MM.1S (cell line): ENCODE measurements at regions not wholly inside any gene's neighbourhood (a gene's known extent, or its start where the extent isn't known, plus 50 kb on each side); places are given as distances from the start of the nearest gene placed in this dataset.
A peak's percentile ranks its signal among the peaks of the same experiment; 100 is the strongest.

ENCODE experiments used
- DNase-seq: peaks from one replicate; pipeline ENCODE4 v3.0.0-alpha.2; 2015
- H2AFZ ChIP-seq: fragments of 300-600 bp; sonication (generic); 2 replicates; pipeline ENCODE4 v1.6.0; 2016; ENCODE audit warnings: antibody characterized with exemption, low read length
- H3F3A ChIP-seq: fragments of 300-600 bp; sonication (generic); 2 replicates; pipeline ENCODE4 v1.6.1; 2016; ENCODE audit warnings: mild to moderate bottlenecking, antibody characterized with exemption, low read length, moderate library complexity, mixed read lengths; ENCODE audit not compliant: insufficient read depth
- H3K27ac ChIP-seq: fragments of 300-600 bp; sonication (generic); 2 replicates; pipeline ENCODE4 v1.5.1; 2016; ENCODE audit warnings: mild to moderate bottlenecking, low read length
- H3K27me3 ChIP-seq: fragments of 300-600 bp; sonication (generic); replicated peaks from 2 replicates; pipeline ENCODE4 v1.6.0; 2016; ENCODE audit warnings: low read length; ENCODE audit not compliant: insufficient read depth
- H3K36me3 ChIP-seq: fragments of 300-600 bp; sonication (generic); replicated peaks from 2 replicates; pipeline ENCODE4 v1.6.1; 2016; ENCODE audit warnings: mild to moderate bottlenecking, low read length, mixed read lengths; ENCODE audit not compliant: insufficient read depth
- H3K4me1 ChIP-seq: fragments of 300-600 bp; sonication (generic); 2 replicates; pipeline ENCODE4 v1.6.1; 2016; ENCODE audit warnings: low read length, mixed read lengths
- H3K4me2 ChIP-seq: fragments of 300-600 bp; sonication (generic); 2 replicates; pipeline ENCODE4 v1.6.0; 2016; ENCODE audit warnings: low read depth, low read length
- H3K4me3 ChIP-seq: fragments of 300-600 bp; sonication (generic); 2 replicates; pipeline ENCODE4 v1.5.1; 2016; ENCODE audit warnings: low read length, mixed read lengths
- H3K79me2 ChIP-seq: fragments of 300-600 bp; sonication (generic); 2 replicates; pipeline ENCODE4 v1.6.1; 2016; ENCODE audit warnings: mixed run types, low read length, mixed read lengths
- H3K9ac ChIP-seq: fragments of 300-600 bp; sonication (generic); 2 replicates; pipeline ENCODE4 v1.6.1; 2016; ENCODE audit warnings: low read length, mixed read lengths
- H3K9me2 ChIP-seq: fragments of 300-600 bp; sonication (generic); replicated peaks from 2 replicates; pipeline ENCODE4 v1.6.1; 2016; ENCODE audit warnings: mild to moderate bottlenecking, low read length, mixed read lengths; ENCODE audit not compliant: insufficient read depth
- H3K9me3 ChIP-seq: fragments of 300-600 bp; sonication (generic); replicated peaks from 2 replicates; pipeline ENCODE4 v1.6.1; 2016; ENCODE audit warnings: mild to moderate bottlenecking, low read length, mixed read lengths; ENCODE audit not compliant: insufficient read depth
- H4K20me1 ChIP-seq: fragments of 300-600 bp; sonication (generic); 2 replicates; pipeline ENCODE4 v1.6.1; 2016; ENCODE audit warnings: mild to moderate bottlenecking, low read length, moderate library complexity, mixed read lengths; ENCODE audit not compliant: insufficient read depth
- EZH2 ChIP-seq: fragments of 300-600 bp; sonication (generic); optimal IDR thresholded peaks from 2 replicates; pipeline ENCODE3; 2017; ENCODE audit warnings: low read depth, mild to moderate bottlenecking, antibody characterized with exemption, low read length, mixed read lengths
- EZH2phosphoT487 ChIP-seq: fragments of 300-600 bp; sonication (generic); IDR thresholded peaks from 2 replicates; pipeline ENCODE4 v1.6.1; 2018; ENCODE audit warnings: antibody characterized with exemption, low read length
- TF ChIP-seq, protein P1 (sequence below): fragments of 300-600 bp; sonication (generic); IDR thresholded peaks from 2 replicates; pipeline ENCODE4 v1.5.1; 2016; ENCODE audit warnings: antibody characterized with exemption, low read length, mixed read lengths

DNA sequence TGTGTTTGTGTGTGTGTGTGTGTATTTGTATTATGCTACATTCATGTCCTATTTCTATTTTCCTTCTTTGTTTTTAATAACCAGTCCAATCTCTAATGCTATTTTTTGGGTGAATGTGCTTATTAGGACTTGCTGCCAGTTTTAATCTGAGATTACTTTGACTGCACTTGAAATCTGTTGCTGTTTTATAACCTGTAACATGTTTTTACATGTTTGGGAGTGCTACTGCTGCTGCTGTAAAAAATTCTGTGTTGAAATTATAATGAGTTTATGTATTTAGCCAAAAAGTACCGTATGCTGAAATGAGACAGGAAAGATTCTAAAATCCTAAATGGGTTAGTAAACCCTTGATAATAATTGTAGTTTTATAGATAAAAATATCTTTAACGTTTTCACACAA, 104.7 kb upstream of the SSBP2 start:
- Histone ChIP-seq H3K36me3 (no peaks in the 10 kb centered on the region), H3K27me3 (no peaks in the 10 kb centered on the region), H3F3A (peaks cover 42% of the 10 kb centered on the region), H2AFZ (0 out of 2 replicates have a peak overlapping the region, but pooled peaks have one; percentile 3), H3K4me2 (peak overlapping the region; percentile 93), H4K20me1 (no peaks in the 10 kb centered on the region), H3K79me2 (peaks cover 5% of the 10 kb centered on the region; the same call in 1 of the 2 replicates), H3K9me2 (no peaks in the 10 kb centered on the region), H3K9ac (peak overlapping the region; percentile 91), H3K27ac (peak overlapping the region; percentile 98), H3K4me3 (peak overlapping the region; percentile 68), H3K4me1 (peaks cover 45% of the 10 kb centered on the region), H3K9me3 (no peaks in the 10 kb centered on the region)
- TF ChIP-seq EZH2: no peak
- DNase-seq: no peak

DNA sequence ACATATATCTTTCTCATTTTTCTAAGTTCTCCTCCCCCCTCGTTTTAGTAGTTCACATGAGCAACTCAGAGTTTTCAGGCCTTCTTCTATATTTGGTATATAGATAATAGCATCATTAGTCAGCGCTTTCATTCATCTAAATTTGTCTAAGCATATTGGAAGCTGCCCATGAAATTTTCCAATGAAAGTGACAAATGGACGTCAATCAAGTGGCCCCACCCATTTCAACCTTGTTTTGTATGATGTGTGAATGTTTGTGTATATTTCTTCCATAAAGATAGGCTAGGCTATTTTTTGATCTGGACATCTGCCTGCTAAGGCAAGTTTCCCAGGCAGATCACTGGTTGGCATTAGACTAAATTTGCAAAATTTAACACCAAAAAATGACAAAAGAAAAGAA, 104.0 kb upstream of the SSBP2 start:
- Histone ChIP-seq H3K4me1 (peaks cover 52% of the 10 kb centered on the region), H4K20me1 (no peaks in the 10 kb centered on the region), H3F3A (peaks cover 43% of the 10 kb centered on the region), H3K4me3 (peak overlapping the region; percentile 68), H3K9me3 (no peaks in the 10 kb centered on the region), H3K36me3 (no peaks in the 10 kb centered on the region), H3K27me3 (no peaks in the 10 kb centered on the region), H3K79me2 (peaks cover 5% of the 10 kb centered on the region; the same call in 1 of the 2 replicates), H3K9ac (peak overlapping the region; percentile 91), H3K9me2 (no peaks in the 10 kb centered on the region), H3K4me2 (peak overlapping the region; percentile 93), H2AFZ (no peak overlapping the region), H3K27ac (peak overlapping the region; percentile 98)
- no peak for TF ChIP-seq EZH2phosphoT487
- TF ChIP-seq EZH2: no peak
- TF ChIP-seq, protein P1, sequence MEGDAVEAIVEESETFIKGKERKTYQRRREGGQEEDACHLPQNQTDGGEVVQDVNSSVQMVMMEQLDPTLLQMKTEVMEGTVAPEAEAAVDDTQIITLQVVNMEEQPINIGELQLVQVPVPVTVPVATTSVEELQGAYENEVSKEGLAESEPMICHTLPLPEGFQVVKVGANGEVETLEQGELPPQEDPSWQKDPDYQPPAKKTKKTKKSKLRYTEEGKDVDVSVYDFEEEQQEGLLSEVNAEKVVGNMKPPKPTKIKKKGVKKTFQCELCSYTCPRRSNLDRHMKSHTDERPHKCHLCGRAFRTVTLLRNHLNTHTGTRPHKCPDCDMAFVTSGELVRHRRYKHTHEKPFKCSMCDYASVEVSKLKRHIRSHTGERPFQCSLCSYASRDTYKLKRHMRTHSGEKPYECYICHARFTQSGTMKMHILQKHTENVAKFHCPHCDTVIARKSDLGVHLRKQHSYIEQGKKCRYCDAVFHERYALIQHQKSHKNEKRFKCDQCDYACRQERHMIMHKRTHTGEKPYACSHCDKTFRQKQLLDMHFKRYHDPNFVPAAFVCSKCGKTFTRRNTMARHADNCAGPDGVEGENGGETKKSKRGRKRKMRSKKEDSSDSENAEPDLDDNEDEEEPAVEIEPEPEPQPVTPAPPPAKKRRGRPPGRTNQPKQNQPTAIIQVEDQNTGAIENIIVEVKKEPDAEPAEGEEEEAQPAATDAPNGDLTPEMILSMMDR: no peak
- peak; percentile 90 for DNase-seq

DNA sequence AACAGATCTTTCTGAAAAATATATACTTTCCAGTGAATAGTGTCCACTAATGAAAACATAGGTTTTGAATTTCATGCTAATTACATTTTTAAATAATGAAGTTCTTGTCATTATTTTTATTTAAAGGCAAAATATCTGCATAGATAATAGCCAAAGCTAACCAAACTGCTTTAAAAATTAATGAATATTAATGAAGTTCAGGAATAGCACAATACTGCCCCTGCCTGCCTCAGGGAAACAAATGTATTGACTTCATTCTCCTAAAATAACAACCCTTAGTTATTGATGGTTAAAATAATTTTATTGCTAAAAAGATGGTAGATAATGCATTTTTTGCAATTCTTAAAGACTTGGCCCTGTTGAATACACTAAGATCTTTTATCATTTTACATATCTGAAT, 103.6 kb upstream of the SSBP2 start:
- peak overlapping the region; percentile 93 for H3K4me2 ChIP-seq

DNA sequence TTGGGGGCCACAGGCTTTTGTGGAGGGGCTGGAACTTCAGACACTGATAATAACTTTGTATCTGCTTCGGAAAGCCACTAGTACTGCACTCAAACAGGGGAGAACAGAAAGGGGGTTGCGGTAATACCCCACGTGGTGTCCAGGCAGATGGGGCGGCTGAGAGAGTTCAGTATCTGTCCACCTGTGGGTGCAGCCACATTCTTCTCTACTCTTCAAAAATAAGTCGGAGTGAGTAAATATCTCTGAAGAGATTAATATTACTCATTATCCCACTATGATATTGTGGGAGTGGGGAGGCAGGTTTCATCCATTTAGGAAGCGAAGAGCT, 102.1 kb upstream of the SSBP2 start:
- Histone ChIP-seq H3K9me2 (no peaks in the 10 kb centered on the region), H3K27me3 (no peaks in the 10 kb centered on the region), H3K4me1 (peaks cover 55% of the 10 kb centered on the region), H3K9ac (peak overlapping the region; percentile 91), H3K27ac (peak overlapping the region; percentile 98), H4K20me1 (no peaks in the 10 kb centered on the region), H2AFZ (peak overlapping the region; percentile 25), H3K36me3 (no peaks in the 10 kb centered on the region), H3F3A (peaks cover 43% of the 10 kb centered on the region), H3K4me2 (peak overlapping the region; percentile 93), H3K9me3 (no peaks in the 10 kb centered on the region), H3K79me2 (peaks cover 5% of the 10 kb centered on the region; the same call in 1 of the 2 replicates), H3K4me3 (peak overlapping the region; percentile 68)
- peak; percentile 70 for DNase-seq
- TF ChIP-seq EZH2phosphoT487 (no peak), EZH2 (no peak)
- TF ChIP-seq, protein P1: no peak

More for the DNA sequence above, 103.6 kb upstream of the SSBP2 start:
- peak overlapping the region; percentile 98 for H3K27ac ChIP-seq
- no peaks in the 10 kb centered on the region for H3K36me3 ChIP-seq
- H3K4me1 ChIP-seq: peaks cover 55% of the 10 kb centered on the region
- no peaks in the 10 kb centered on the region for H4K20me1 ChIP-seq
- peaks cover 43% of the 10 kb centered on the region for H3F3A ChIP-seq
- H3K9ac ChIP-seq: peak overlapping the region; percentile 91
- H3K27me3 ChIP-seq: no peaks in the 10 kb centered on the region
- TF ChIP-seq EZH2phosphoT487 (no peak), EZH2 (no peak)
- TF ChIP-seq, protein P1: peak; percentile 54
- no peaks in the 10 kb centered on the region for H3K9me2 ChIP-seq
- peaks cover 5% of the 10 kb centered on the region; the same call in 1 of the 2 replicates for H3K79me2 ChIP-seq
- no peaks in the 10 kb centered on the region for H3K9me3 ChIP-seq
- no peak overlapping the region for H2AFZ ChIP-seq
- peak; percentile 52 for DNase-seq
- H3K4me3 ChIP-seq: peak overlapping the region; percentile 68
